SK-N-SH treated with all-trans-retinoic acid at 6 μM for 48 hours (cell line): ENCODE measurements at regions not wholly inside any gene's neighbourhood (a gene's known extent, or its start where the extent isn't known, plus 50 kb on each side); places are given as distances from the start of the nearest gene placed in this dataset.

Experiments
- ATAC-seq: fragments of 200-7000 bp; cut with Tn5 transposase; 3 replicates; pipeline ENCODE4 v1.9.1; 2020; ENCODE audit warnings: mild to moderate bottlenecking, moderate library complexity
- ARNTL ChIP-seq: fragments of 450-650 bp; formaldehyde crosslinking; IDR thresholded peaks from 2 replicates; pipeline ENCODE4 v1.5.0; 2020; ENCODE audit warnings: low read depth, mild to moderate bottlenecking, moderate library complexity, borderline replicate concordance
- BACH2 ChIP-seq: fragments of 250-450 bp; sonication (Bioruptor Pico); IDR thresholded peaks from 2 replicates; pipeline ENCODE4 v1.9.0; 2021; ENCODE audit warnings: mild to moderate bottlenecking, borderline replicate concordance
- CSDC2 ChIP-seq: fragments of 250-450 bp; sonication (Bioruptor Pico); IDR thresholded peaks from 2 replicates; pipeline ENCODE4 v1.5.0; 2020; ENCODE audit warnings: mild to moderate bottlenecking, moderate library complexity
- ESRRG ChIP-seq: fragments of 250-450 bp; sonication (Bioruptor Pico); IDR thresholded peaks from 2 replicates; pipeline ENCODE4 v1.6.1; 2021; ENCODE audit warnings: mild to moderate bottlenecking
- GLIS3 ChIP-seq: fragments of 250-450 bp; sonication (Bioruptor Pico); IDR thresholded peaks from 2 replicates; pipeline ENCODE4 v1.5.0; 2020; ENCODE audit warnings: mild to moderate bottlenecking, moderate library complexity
- ISL1 ChIP-seq: fragments of 250-450 bp; sonication (Bioruptor Pico); IDR thresholded peaks from 2 replicates; pipeline ENCODE4 v2.1.2; 2022; ENCODE audit warnings: mild to moderate bottlenecking, moderate library complexity
- OSR1 ChIP-seq: fragments of 250-450 bp; sonication (Bioruptor Pico); IDR thresholded peaks from 2 replicates; pipeline ENCODE4 v1.8.0; 2022; ENCODE audit warnings: moderate library complexity, mild to moderate bottlenecking, inconsistent platforms
- PPARA ChIP-seq: fragments of 250-450 bp; sonication (Bioruptor Pico); IDR thresholded peaks from 2 replicates; pipeline ENCODE4 v1.5.0; 2020; ENCODE audit warnings: mild to moderate bottlenecking, borderline replicate concordance
- RARB ChIP-seq: fragments of 250-450 bp; sonication (Bioruptor Pico); IDR thresholded peaks from 2 replicates; pipeline ENCODE4 v1.8.0; 2021; ENCODE audit warnings: mild to moderate bottlenecking, moderate library complexity
- SNAI2 ChIP-seq: fragments of 250-450 bp; sonication (Bioruptor Pico); IDR thresholded peaks from 2 replicates; pipeline ENCODE4 v1.5.0; 2020; ENCODE audit warnings: mild to moderate bottlenecking, moderate library complexity
- TCF4 ChIP-seq: fragments of 250-450 bp; sonication (Bioruptor Pico); IDR thresholded peaks from 2 replicates; pipeline ENCODE4 v1.8.0; 2021; ENCODE audit warnings: mild to moderate bottlenecking, moderate library complexity, borderline replicate concordance
- TOX ChIP-seq: fragments of 250-450 bp; sonication (Bioruptor Pico); IDR thresholded peaks from 2 replicates; pipeline ENCODE4 v1.8.0; 2021; ENCODE audit warnings: mild to moderate bottlenecking, moderate library complexity, borderline replicate concordance
- ZC3H10 ChIP-seq: fragments of 250-450 bp; sonication (Bioruptor Pico); IDR thresholded peaks from 2 replicates; pipeline ENCODE4 v1.5.1; 2021; ENCODE audit warnings: mild to moderate bottlenecking, moderate library complexity
- ZFP3 ChIP-seq: fragments of 250-450 bp; sonication (Bioruptor Pico); IDR thresholded peaks from 2 replicates; pipeline ENCODE4 v1.5.0; 2020; ENCODE audit warnings: mild to moderate bottlenecking, moderate library complexity
- ZFP30 ChIP-seq: fragments of 450-650 bp; formaldehyde crosslinking; IDR thresholded peaks from 2 replicates; pipeline ENCODE4 v1.5.0; 2022; ENCODE audit warnings: mild to moderate bottlenecking, moderate library complexity
- ZNF565 ChIP-seq: fragments of 450-650 bp; formaldehyde crosslinking; conservative IDR thresholded peaks from 2 replicates; pipeline ENCODE4 v1.5.0; 2020; ENCODE audit warnings: low read depth, mild to moderate bottlenecking, moderate library complexity
- ZNF70 ChIP-seq: fragments of 450-650 bp; formaldehyde crosslinking; IDR thresholded peaks from 2 replicates; pipeline ENCODE4 v1.5.0; 2020; ENCODE audit warnings: mild to moderate bottlenecking, moderate library complexity
- ZNF8 ChIP-seq: fragments of 450-650 bp; formaldehyde crosslinking; IDR thresholded peaks from 2 replicates; pipeline ENCODE4 v1.5.0; 2020; ENCODE audit warnings: mild to moderate bottlenecking, moderate library complexity
- TF ChIP-seq, protein P1 (sequence below): fragments of 250-450 bp; sonication (Bioruptor Pico); IDR thresholded peaks from 2 replicates; pipeline ENCODE4 v1.5.1; 2020; ENCODE audit warnings: low read depth, mild to moderate bottlenecking, moderate library complexity
- TF ChIP-seq, protein P2 (sequence below): fragments of 250-450 bp; sonication (Bioruptor Pico); IDR thresholded peaks from 2 replicates; pipeline ENCODE4 v1.5.1; 2021; ENCODE audit warnings: mild to moderate bottlenecking, moderate library complexity
- TF ChIP-seq, protein P3 (sequence below): fragments of 250-450 bp; sonication (Bioruptor Pico); IDR thresholded peaks from 2 replicates; pipeline ENCODE4 v1.8.0; 2021; ENCODE audit warnings: low read depth, mild to moderate bottlenecking, moderate library complexity, borderline replicate concordance
- TF ChIP-seq, protein P4 (sequence below): fragments of 250-450 bp; sonication (Bioruptor Pico); IDR thresholded peaks from 2 replicates; pipeline ENCODE4 v1.8.0; 2020; ENCODE audit warnings: mild to moderate bottlenecking, moderate library complexity, borderline replicate concordance
- TF ChIP-seq, protein P5 (sequence below): fragments of 250-450 bp; sonication (Bioruptor Pico); IDR thresholded peaks from 2 replicates; pipeline ENCODE4 v1.5.0; 2020; ENCODE audit warnings: mild to moderate bottlenecking, moderate library complexity

DNA sequence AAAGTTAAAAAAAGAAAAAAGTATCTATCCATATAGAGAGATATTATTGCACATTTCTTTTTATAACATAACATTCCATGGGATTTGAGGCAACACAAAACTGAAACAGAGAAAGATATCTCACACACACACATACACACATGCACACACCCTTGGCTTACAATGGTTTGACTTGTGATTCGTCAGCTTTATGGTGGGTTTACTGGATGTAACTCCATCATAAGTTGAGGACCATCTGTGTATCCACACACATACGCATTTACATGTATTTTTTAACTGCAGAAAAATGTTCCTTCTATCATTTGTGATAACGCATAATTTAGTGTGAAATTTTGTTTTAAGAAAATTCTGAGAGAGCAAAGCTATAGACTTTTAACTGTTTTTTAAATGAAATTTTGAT lies 74.2 kb upstream of the CDCA7L start:
- no peak for ATAC-seq

DNA sequence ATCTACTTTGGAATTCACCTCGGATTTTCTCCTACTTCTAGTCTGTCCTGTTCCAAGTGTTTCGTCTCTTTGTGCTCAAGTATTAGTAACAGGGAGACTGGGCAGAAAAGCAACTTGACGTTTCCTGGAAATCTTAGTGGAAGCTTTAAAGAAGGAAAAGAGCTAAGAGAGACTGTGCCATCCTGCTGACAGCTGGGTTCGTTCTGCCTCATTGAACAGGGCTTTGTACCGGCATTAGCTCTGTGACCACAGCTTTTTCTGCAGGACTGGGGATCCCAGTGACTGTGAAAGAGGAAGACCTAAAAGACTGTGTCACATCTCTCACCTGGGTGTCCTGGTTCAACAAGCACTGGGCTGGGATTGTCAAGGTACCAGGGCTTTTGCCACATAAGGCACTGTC lies 70.8 kb upstream of the CDCA7L start:
- ATAC-seq: no peak
- TF ChIP-seq ZC3H10 (CRISPR knock-in tag): no peak
- TF ChIP-seq TOX (CRISPR knock-in tag): no peak
- TF ChIP-seq ARNTL (CRISPR knock-in tag): no peak
- no peak for TF ChIP-seq PPARA
- TF ChIP-seq ESRRG (CRISPR knock-in tag): no peak
- no peak for TF ChIP-seq ZNF8 (CRISPR knock-in tag)
- TF ChIP-seq, protein P1, sequence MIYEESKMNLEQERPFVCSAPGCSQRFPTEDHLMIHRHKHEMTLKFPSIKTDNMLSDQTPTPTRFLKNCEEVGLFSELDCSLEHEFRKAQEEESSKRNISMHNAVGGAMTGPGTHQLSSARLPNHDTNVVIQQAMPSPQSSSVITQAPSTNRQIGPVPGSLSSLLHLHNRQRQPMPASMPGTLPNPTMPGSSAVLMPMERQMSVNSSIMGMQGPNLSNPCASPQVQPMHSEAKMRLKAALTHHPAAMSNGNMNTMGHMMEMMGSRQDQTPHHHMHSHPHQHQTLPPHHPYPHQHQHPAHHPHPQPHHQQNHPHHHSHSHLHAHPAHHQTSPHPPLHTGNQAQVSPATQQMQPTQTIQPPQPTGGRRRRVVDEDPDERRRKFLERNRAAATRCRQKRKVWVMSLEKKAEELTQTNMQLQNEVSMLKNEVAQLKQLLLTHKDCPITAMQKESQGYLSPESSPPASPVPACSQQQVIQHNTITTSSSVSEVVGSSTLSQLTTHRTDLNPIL: no peak
- TF ChIP-seq GLIS3 (CRISPR knock-in tag): no peak
- no peak for TF ChIP-seq ZFP3 (CRISPR knock-in tag)
- TF ChIP-seq BACH2: no peak
- TF ChIP-seq ZFP30: no peak
- TF ChIP-seq ZNF70 (CRISPR knock-in tag): no peak
- no peak for TF ChIP-seq SNAI2 (CRISPR knock-in tag)
- TF ChIP-seq, protein P2, sequence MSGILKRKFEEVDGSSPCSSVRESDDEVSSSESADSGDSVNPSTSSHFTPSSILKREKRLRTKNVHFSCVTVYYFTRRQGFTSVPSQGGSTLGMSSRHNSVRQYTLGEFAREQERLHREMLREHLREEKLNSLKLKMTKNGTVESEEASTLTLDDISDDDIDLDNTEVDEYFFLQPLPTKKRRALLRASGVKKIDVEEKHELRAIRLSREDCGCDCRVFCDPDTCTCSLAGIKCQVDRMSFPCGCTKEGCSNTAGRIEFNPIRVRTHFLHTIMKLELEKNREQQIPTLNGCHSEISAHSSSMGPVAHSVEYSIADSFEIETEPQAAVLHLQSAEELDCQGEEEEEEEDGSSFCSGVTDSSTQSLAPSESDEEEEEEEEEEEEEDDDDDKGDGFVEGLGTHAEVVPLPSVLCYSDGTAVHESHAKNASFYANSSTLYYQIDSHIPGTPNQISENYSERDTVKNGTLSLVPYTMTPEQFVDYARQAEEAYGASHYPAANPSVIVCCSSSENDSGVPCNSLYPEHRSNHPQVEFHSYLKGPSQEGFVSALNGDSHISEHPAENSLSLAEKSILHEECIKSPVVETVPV: no peak
- TF ChIP-seq, protein P3, sequence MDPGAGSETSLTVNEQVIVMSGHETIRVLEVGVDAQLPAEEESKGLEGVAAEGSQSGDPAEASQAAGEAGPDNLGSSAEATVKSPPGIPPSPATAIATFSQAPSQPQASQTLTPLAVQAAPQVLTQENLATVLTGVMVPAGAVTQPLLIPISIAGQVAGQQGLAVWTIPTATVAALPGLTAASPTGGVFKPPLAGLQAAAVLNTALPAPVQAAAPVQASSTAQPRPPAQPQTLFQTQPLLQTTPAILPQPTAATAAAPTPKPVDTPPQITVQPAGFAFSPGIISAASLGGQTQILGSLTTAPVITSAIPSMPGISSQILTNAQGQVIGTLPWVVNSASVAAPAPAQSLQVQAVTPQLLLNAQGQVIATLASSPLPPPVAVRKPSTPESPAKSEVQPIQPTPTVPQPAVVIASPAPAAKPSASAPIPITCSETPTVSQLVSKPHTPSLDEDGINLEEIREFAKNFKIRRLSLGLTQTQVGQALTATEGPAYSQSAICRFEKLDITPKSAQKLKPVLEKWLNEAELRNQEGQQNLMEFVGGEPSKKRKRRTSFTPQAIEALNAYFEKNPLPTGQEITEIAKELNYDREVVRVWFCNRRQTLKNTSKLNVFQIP: no peak
- no peak for TF ChIP-seq CSDC2 (CRISPR knock-in tag)
- no peak for TF ChIP-seq TCF4 (CRISPR knock-in tag)
- TF ChIP-seq RARB: no peak
- no peak for TF ChIP-seq ISL1 (CRISPR knock-in tag)

More for the DNA sequence above, 74.2 kb upstream of the CDCA7L start:
- TF ChIP-seq ZFP30: no peak
- TF ChIP-seq OSR1: no peak
- TF ChIP-seq, all 23 proteins: peak for 0

DNA sequence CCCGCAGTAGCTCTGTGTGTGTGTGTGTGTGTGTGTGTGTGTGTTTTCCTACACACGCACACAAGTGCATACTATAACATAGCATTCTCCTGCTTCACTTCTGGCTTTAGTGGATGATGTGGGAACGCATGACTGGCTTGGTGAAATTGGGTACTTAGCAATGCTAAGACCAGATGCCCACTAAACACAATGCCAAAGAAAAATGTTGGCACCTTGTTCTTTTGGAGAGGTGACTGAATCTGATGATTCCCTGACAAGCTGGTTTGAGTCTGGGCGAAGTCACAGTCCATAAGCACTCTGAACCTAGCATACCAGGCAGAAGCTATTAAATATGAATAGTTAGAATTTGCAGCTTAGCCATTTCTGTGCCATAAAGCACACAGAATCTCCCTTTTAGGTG lies 68.0 kb upstream of the CDCA7L start:
- ATAC-seq: no peak
- no peak for TF ChIP-seq ZNF8 (CRISPR knock-in tag)
- TF ChIP-seq, protein P3: no peak
- no peak for TF ChIP-seq ZNF565
- TF ChIP-seq, protein P1: no peak
- TF ChIP-seq, protein P4, sequence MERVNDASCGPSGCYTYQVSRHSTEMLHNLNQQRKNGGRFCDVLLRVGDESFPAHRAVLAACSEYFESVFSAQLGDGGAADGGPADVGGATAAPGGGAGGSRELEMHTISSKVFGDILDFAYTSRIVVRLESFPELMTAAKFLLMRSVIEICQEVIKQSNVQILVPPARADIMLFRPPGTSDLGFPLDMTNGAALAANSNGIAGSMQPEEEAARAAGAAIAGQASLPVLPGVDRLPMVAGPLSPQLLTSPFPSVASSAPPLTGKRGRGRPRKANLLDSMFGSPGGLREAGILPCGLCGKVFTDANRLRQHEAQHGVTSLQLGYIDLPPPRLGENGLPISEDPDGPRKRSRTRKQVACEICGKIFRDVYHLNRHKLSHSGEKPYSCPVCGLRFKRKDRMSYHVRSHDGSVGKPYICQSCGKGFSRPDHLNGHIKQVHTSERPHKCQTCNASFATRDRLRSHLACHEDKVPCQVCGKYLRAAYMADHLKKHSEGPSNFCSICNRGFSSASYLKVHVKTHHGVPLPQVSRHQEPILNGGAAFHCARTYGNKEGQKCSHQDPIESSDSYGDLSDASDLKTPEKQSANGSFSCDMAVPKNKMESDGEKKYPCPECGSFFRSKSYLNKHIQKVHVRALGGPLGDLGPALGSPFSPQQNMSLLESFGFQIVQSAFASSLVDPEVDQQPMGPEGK (CRISPR knock-in tag): no peak
- TF ChIP-seq ZNF70 (CRISPR knock-in tag): no peak
- TF ChIP-seq, protein P5, sequence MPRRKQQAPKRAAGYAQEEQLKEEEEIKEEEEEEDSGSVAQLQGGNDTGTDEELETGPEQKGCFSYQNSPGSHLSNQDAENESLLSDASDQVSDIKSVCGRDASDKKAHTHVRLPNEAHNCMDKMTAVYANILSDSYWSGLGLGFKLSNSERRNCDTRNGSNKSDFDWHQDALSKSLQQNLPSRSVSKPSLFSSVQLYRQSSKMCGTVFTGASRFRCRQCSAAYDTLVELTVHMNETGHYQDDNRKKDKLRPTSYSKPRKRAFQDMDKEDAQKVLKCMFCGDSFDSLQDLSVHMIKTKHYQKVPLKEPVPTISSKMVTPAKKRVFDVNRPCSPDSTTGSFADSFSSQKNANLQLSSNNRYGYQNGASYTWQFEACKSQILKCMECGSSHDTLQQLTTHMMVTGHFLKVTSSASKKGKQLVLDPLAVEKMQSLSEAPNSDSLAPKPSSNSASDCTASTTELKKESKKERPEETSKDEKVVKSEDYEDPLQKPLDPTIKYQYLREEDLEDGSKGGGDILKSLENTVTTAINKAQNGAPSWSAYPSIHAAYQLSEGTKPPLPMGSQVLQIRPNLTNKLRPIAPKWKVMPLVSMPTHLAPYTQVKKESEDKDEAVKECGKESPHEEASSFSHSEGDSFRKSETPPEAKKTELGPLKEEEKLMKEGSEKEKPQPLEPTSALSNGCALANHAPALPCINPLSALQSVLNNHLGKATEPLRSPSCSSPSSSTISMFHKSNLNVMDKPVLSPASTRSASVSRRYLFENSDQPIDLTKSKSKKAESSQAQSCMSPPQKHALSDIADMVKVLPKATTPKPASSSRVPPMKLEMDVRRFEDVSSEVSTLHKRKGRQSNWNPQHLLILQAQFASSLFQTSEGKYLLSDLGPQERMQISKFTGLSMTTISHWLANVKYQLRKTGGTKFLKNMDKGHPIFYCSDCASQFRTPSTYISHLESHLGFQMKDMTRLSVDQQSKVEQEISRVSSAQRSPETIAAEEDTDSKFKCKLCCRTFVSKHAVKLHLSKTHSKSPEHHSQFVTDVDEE (CRISPR knock-in tag): no peak
- no peak for TF ChIP-seq CSDC2 (CRISPR knock-in tag)
